CD4-positive, alpha-beta T cell treated with Interferon alpha-2 for 1 hour (primary cell): ENCODE measurements at regions not wholly inside any gene's neighbourhood (a gene's known extent, or its start where the extent isn't known, plus 50 kb on each side); places are given as distances from the start of the nearest gene placed in this dataset.

Experiments used
- DNase-seq, 2 donors: peaks; one replicate each; pipeline ENCODE4 v3.0.0-alpha.2; 2020 to 2022

- no peak for DNase-seq
Observed at GRCh38 chr6:8783191-8783590, 347.8 kb upstream of the SLC35B3 start.

- DNase-seq = no peak
Observed at GRCh38 chr6:8780653-8781052, 345.3 kb upstream of the SLC35B3 start.

GRCh38 chr6:8764733-8765132 is 329.4 kb upstream of the SLC35B3 start:
- DNase-seq = no peak

GRCh38 chr6:8760951-8761350 is 325.6 kb upstream of the SLC35B3 start:
- no peak for DNase-seq

GRCh38 chr6:8758412-8758811 is 323.1 kb upstream of the SLC35B3 start:
- no peak for DNase-seq

GRCh38 chr6:8750627-8751026 is 315.3 kb upstream of the SLC35B3 start:
- DNase-seq = no peak

GRCh38 chr6:8749465-8749864 is 314.1 kb upstream of the SLC35B3 start:
- no peak for DNase-seq

- no peak for DNase-seq
Observed at GRCh38 chr6:8743170-8743745, 307.9 kb upstream of the SLC35B3 start.

- DNase-seq = no peak
Observed at GRCh38 chr6:8739454-8739853, 304.1 kb upstream of the SLC35B3 start.

- DNase-seq = no peak
Observed at GRCh38 chr6:8738951-8739350, 303.6 kb upstream of the SLC35B3 start.

GRCh38 chr6:8736156-8736895 is 301.0 kb upstream of the SLC35B3 start:
- DNase-seq = no peak

GRCh38 chr6:8733879-8734278 is 298.5 kb upstream of the SLC35B3 start:
- DNase-seq = no peak

- DNase-seq = no peak
Observed at GRCh38 chr6:8731874-8732273, 296.5 kb upstream of the SLC35B3 start.

GRCh38 chr6:8710668-8711431 is 275.5 kb upstream of the SLC35B3 start:
- DNase-seq = no peak

GRCh38 chr6:8707956-8708772 is 272.8 kb upstream of the SLC35B3 start:
- DNase-seq = no peak

GRCh38 chr6:8707369-8707768 is 272.0 kb upstream of the SLC35B3 start:
- DNase-seq = no peak

- no peak for DNase-seq
Observed at GRCh38 chr6:8705435-8706020, 270.2 kb upstream of the SLC35B3 start.

- no peak for DNase-seq
Observed at GRCh38 chr6:8703059-8703458, 267.7 kb upstream of the SLC35B3 start.

GRCh38 chr6:8688821-8689220 is 253.5 kb upstream of the SLC35B3 start:
- DNase-seq = no peak

GRCh38 chr6:8686077-8686476 is 250.7 kb upstream of the SLC35B3 start:
- no peak for DNase-seq

GRCh38 chr6:8683204-8683603 is 247.9 kb upstream of the SLC35B3 start:
- DNase-seq = no peak

GRCh38 chr6:8679823-8680222 is 244.5 kb upstream of the SLC35B3 start:
- DNase-seq = no peak

GRCh38 chr6:8678466-8678865 is 243.1 kb upstream of the SLC35B3 start:
- DNase-seq = no peak
